CD4-positive, alpha-beta T cell treated with Interleukin-6 at 100 ng/mL for 8 hours (primary cell): ENCODE measurements at regions not wholly inside any gene's neighbourhood (a gene's known extent, or its start where the extent isn't known, plus 50 kb on each side); places are given as distances from the start of the nearest gene placed in this dataset.
"Not testable (repeated sequence)": the region's sequence is repeated elsewhere in the genome, so short reads cannot be mapped to it uniquely, and the experiment has no call there.

Source experiments
- DNase-seq: peaks from one replicate; pipeline ENCODE4 v3.0.0-alpha.2; 2020; ENCODE audit warnings: mixed read lengths, low spot score

GRCh38 chr2:16221461-16222010 lies 281.2 kb downstream of the MYCN start:
- DNase-seq = no peak

- no peak for DNase-seq
Observed at GRCh38 chr2:16219292-16219975, 279.1 kb downstream of the MYCN start.

- DNase-seq = no peak
Observed at GRCh38 chr2:16218625-16219024, 278.3 kb downstream of the MYCN start.

- DNase-seq = no peak
Observed at GRCh38 chr2:16218161-16218560, 277.8 kb downstream of the MYCN start.

GRCh38 chr2:16217741-16218140 lies 277.4 kb downstream of the MYCN start:
- DNase-seq = not testable (repeated sequence)

GRCh38 chr2:16217291-16217690 lies 276.9 kb downstream of the MYCN start:
- no peak for DNase-seq

GRCh38 chr2:16216558-16216945 lies 276.2 kb downstream of the MYCN start:
- DNase-seq = no peak

GRCh38 chr2:16215902-16216557 lies 275.7 kb downstream of the MYCN start:
- DNase-seq = no peak

- DNase-seq = no peak
Observed at GRCh38 chr2:16214861-16215260, 274.5 kb downstream of the MYCN start.

- DNase-seq = no peak
Observed at GRCh38 chr2:16214391-16214790, 274.0 kb downstream of the MYCN start.

GRCh38 chr2:16212321-16212720 lies 272.0 kb downstream of the MYCN start:
- DNase-seq = no peak

GRCh38 chr2:16211341-16211740 lies 271.0 kb downstream of the MYCN start:
- no peak for DNase-seq

GRCh38 chr2:16210841-16211240 lies 270.5 kb downstream of the MYCN start:
- no peak for DNase-seq

- no peak for DNase-seq
Observed at GRCh38 chr2:16209799-16210198, 269.4 kb downstream of the MYCN start.

GRCh38 chr2:16208921-16209320 lies 268.6 kb downstream of the MYCN start:
- no peak for DNase-seq

GRCh38 chr2:16208241-16208797 lies 268.0 kb downstream of the MYCN start:
- no peak for DNase-seq

- DNase-seq = no peak
Observed at GRCh38 chr2:16207611-16208010, 267.3 kb downstream of the MYCN start.

GRCh38 chr2:16207151-16207550 lies 266.8 kb downstream of the MYCN start:
- no peak for DNase-seq

- no peak for DNase-seq
Observed at GRCh38 chr2:16206191-16206944, 266.0 kb downstream of the MYCN start.

- DNase-seq = no peak
Observed at GRCh38 chr2:16205631-16206030, 265.3 kb downstream of the MYCN start.

- no peak for DNase-seq
Observed at GRCh38 chr2:16204886-16205620, 264.7 kb downstream of the MYCN start.

GRCh38 chr2:16204251-16204650 lies 263.9 kb downstream of the MYCN start:
- DNase-seq = no peak
